OCI-LY1 (cell line): ENCODE measurements at regions not wholly inside any gene's neighbourhood (a gene's known extent, or its start where the extent isn't known, plus 50 kb on each side); places are given as distances from the start of the nearest gene placed in this dataset.

Source experiments
- H2AFZ ChIP-seq: fragments of 200-600 bp; sonication (generic), shearing (Covaris generic); 2 replicates; pipeline ENCODE4 v1.6.0; 2014; ENCODE audit warnings: antibody characterized with exemption, mild to moderate bottlenecking, low read length
- H3F3A ChIP-seq: fragments of 200-600 bp; sonication (generic), shearing (Covaris generic); 2 replicates; pipeline ENCODE4 v1.6.0; 2014; ENCODE audit warnings: mild to moderate bottlenecking, antibody characterized with exemption, low read length, moderate library complexity; ENCODE audit not compliant: insufficient read depth
- H3K27ac ChIP-seq: fragments of 200-600 bp; sonication (generic); 2 replicates; pipeline ENCODE4 v1.5.1; 2014; ENCODE audit warnings: low read length, mixed run types, mild to moderate bottlenecking, low read depth; ENCODE audit not compliant: poor library complexity, severe bottlenecking
- H3K27me3 ChIP-seq: fragments of 200-600 bp; sonication (generic); 2 replicates; pipeline ENCODE4 v1.6.0; 2014; ENCODE audit warnings: antibody characterized with exemption, mild to moderate bottlenecking, low read length, moderate library complexity; ENCODE audit not compliant: insufficient read depth
- H3K36me3 ChIP-seq: fragments of 200-600 bp; sonication (generic); 2 replicates; pipeline ENCODE4 v1.6.1; 2014; ENCODE audit warnings: mild to moderate bottlenecking, antibody characterized with exemption, low read length, moderate library complexity, mixed read lengths; ENCODE audit not compliant: insufficient read depth
- H3K4me1 ChIP-seq: fragments of 200-600 bp; sonication (generic); 2 replicates; pipeline ENCODE4 v1.5.1; 2014; ENCODE audit warnings: mild to moderate bottlenecking, low read length, moderate library complexity; ENCODE audit not compliant: insufficient read depth, severe bottlenecking
- H3K4me2 ChIP-seq: fragments of 200-600 bp; sonication (generic), shearing (Covaris generic); 2 replicates; pipeline ENCODE4 v1.6.1; 2014; ENCODE audit warnings: low read length
- H3K4me3 ChIP-seq: fragments of 200-600 bp; sonication (generic); 2 replicates; pipeline ENCODE4 v1.5.1; 2014; ENCODE audit warnings: low read length, low read depth, mild to moderate bottlenecking, mixed read lengths; ENCODE audit not compliant: poor library complexity, severe bottlenecking
- H3K79me2 ChIP-seq: fragments of 200-600 bp; shearing (Covaris generic); 2 replicates; pipeline ENCODE4 v1.6.1; 2016; ENCODE audit warnings: mixed run types, low read length, mixed read lengths; ENCODE audit not compliant: insufficient read depth
- H3K9ac ChIP-seq: fragments of 200-600 bp; sonication (generic), shearing (Covaris generic); 2 replicates; pipeline ENCODE4 v1.6.1; 2014; ENCODE audit warnings: mild to moderate bottlenecking, low read length, mixed read lengths
- H3K9me2 ChIP-seq: fragments of 200-600 bp; sonication (generic), shearing (Covaris generic); 2 replicates; pipeline ENCODE4 v1.6.1; 2014; ENCODE audit warnings: low read depth, mild to moderate bottlenecking, low read length, mixed read lengths
- H3K9me3 ChIP-seq: fragments of 200-600 bp; shearing (Covaris generic); 2 replicates; pipeline ENCODE4 v1.6.1; 2014; ENCODE audit warnings: low read length, mixed read lengths
- H4K20me1 ChIP-seq: fragments of 200-600 bp; sonication (generic), shearing (Covaris generic); 2 replicates; pipeline ENCODE4 v1.6.0; 2016; ENCODE audit warnings: mild to moderate bottlenecking, low read length; ENCODE audit not compliant: insufficient read depth
- EZH2 ChIP-seq: fragments of 200-600 bp; sonication (generic), shearing (Covaris generic); IDR thresholded peaks from 2 replicates; pipeline ENCODE4 v1.8.0; 2017; ENCODE audit warnings: borderline replicate concordance, mixed run types, mild to moderate bottlenecking, antibody characterized with exemption, low read length, moderate library complexity, mixed read lengths
- TF ChIP-seq, protein P1 (sequence below): fragments of 200-600 bp; sonication (generic), shearing (Covaris generic); IDR thresholded peaks from 2 replicates; pipeline ENCODE4 v1.5.1; 2017; ENCODE audit warnings: mild to moderate bottlenecking, antibody characterized with exemption, low read length, moderate library complexity, mixed read lengths

DNA sequence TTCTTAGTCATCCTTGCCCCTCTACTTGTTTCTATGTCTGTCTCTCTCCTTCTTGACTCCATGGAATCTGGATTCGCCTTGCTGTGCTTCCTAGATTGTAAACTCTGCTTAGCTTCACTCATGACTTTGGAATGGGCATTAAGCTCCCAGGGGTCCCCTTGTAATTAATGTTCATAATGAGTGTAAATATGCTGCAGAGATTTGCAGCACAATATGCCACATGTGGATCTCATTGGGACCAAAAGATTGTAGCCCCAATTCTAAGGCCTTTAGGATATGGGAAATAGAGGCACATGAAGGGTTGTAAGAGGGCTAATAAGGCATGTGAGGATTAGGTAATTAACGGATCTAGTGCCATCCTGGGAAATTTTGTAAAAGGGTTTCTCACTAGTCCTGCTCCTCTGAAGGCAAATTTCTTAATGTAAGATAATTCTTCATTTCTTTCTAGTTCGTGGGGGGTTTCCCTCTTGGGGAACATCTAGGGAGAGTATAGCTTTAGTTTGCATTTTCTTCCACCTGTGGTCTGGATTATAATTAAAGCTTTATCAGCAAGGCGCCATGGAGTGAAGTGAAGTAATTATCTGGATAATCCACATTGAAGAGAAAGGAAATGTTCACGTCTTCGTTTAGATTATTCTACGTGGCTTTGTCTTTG is 659.2 kb upstream of the PLXNA2 start:
- Histone ChIP-seq H3K27me3 (no peaks in the 10 kb centered on the region), H3K36me3 (no peaks in the 10 kb centered on the region), H4K20me1 (no peaks in the 10 kb centered on the region), H3K9me2 (no peaks in the 10 kb centered on the region), H3K9ac (no peak overlapping the region), H2AFZ (no peak overlapping the region), H3K27ac (no peak overlapping the region), H3K9me3 (no peaks in the 10 kb centered on the region), H3K4me2 (no peak overlapping the region), H3K4me3 (no peak overlapping the region), H3K4me1 (no peaks in the 10 kb centered on the region), H3K79me2 (no peaks in the 10 kb centered on the region), H3F3A (no peaks in the 10 kb centered on the region)
- TF ChIP-seq, protein P1, sequence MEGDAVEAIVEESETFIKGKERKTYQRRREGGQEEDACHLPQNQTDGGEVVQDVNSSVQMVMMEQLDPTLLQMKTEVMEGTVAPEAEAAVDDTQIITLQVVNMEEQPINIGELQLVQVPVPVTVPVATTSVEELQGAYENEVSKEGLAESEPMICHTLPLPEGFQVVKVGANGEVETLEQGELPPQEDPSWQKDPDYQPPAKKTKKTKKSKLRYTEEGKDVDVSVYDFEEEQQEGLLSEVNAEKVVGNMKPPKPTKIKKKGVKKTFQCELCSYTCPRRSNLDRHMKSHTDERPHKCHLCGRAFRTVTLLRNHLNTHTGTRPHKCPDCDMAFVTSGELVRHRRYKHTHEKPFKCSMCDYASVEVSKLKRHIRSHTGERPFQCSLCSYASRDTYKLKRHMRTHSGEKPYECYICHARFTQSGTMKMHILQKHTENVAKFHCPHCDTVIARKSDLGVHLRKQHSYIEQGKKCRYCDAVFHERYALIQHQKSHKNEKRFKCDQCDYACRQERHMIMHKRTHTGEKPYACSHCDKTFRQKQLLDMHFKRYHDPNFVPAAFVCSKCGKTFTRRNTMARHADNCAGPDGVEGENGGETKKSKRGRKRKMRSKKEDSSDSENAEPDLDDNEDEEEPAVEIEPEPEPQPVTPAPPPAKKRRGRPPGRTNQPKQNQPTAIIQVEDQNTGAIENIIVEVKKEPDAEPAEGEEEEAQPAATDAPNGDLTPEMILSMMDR = no peak
- TF ChIP-seq EZH2 = no peak

- Histone ChIP-seq H3F3A (no peaks in the 10 kb centered on the region), H3K4me1 (no peaks in the 10 kb centered on the region), H2AFZ (no peak overlapping the region), H3K9me2 (no peaks in the 10 kb centered on the region), H3K27me3 (no peaks in the 10 kb centered on the region), H3K27ac (no peak overlapping the region), H4K20me1 (no peaks in the 10 kb centered on the region), H3K4me3 (no peak overlapping the region), H3K79me2 (no peaks in the 10 kb centered on the region), H3K36me3 (no peaks in the 10 kb centered on the region), H3K4me2 (no peak overlapping the region), H3K9ac (no peak overlapping the region), H3K9me3 (no peaks in the 10 kb centered on the region)
- TF ChIP-seq, protein P1 = no peak
- TF ChIP-seq EZH2 = no peak
Observed at GRCh38 chr1:208907790-208908189, 663.6 kb upstream of the PLXNA2 start.

- Histone ChIP-seq H3K9me3 (no peaks in the 10 kb centered on the region), H3K4me1 (no peaks in the 10 kb centered on the region), H3K4me2 (no peak overlapping the region), H3K27me3 (no peaks in the 10 kb centered on the region), H3F3A (no peaks in the 10 kb centered on the region), H3K9ac (no peak overlapping the region), H3K27ac (no peak overlapping the region), H4K20me1 (no peaks in the 10 kb centered on the region), H3K4me3 (no peak overlapping the region), H3K79me2 (no peaks in the 10 kb centered on the region), H3K36me3 (no peaks in the 10 kb centered on the region), H3K9me2 (no peaks in the 10 kb centered on the region), H2AFZ (no peak overlapping the region)
- TF ChIP-seq, protein P1 = no peak
- no peak for TF ChIP-seq EZH2
Observed at GRCh38 chr1:208909011-208909984, 665.1 kb upstream of the PLXNA2 start.
